Common myeloid progenitor, CD34-positive (primary cell): ENCODE measurements at regions not wholly inside any gene's neighbourhood (a gene's known extent, or its start where the extent isn't known, plus 50 kb on each side); places are given as distances from the start of the nearest gene placed in this dataset.

Source experiments
- CTCF ChIA-PET: fragments of 350-600 bp; sonication (Branson Sonifier 250); formaldehyde crosslinking; loops from one replicate; lab custom pipeline; 2021; ENCODE audit warnings: antibody characterized with exemption; lab: Charles Lee
- POLR2A ChIA-PET: fragments of 350-600 bp; sonication (Branson Sonifier 250); formaldehyde crosslinking; loops from one replicate; lab custom pipeline; 2021; ENCODE audit warnings: antibody characterized with exemption; lab: Charles Lee
- DNase-seq, 3 donors: peaks; one replicate each; pipeline versions ENCODE4 v3.0.0 to v3.0.0-alpha.2; 2013
- H3K27ac ChIP-seq, 2 experiments: 1 replicate in 1 of 2; 2 replicates in 1 of 2; pipeline ENCODE4 v1.7.0; 2013; ENCODE audit warnings: inconsistent platforms in 2 of 2, low read length in 2 of 2, mild to moderate bottlenecking in 2 of 2, low read depth in 1 of 2, moderate library complexity in 1 of 2; ENCODE audit not compliant: severe bottlenecking in 2 of 2, insufficient read depth in 1 of 2, poor library complexity in 1 of 2
- H3K27me3 ChIP-seq, 5 experiments: replicated peaks in 2 of 5; 1 replicate in 3 of 5; 2 replicates in 2 of 5; pipeline versions ENCODE4 v1.6.1 to v1.7.0; 2013; ENCODE audit warnings: low read length in 4 of 5, mild to moderate bottlenecking in 2 of 5, moderate library complexity in 2 of 5, inconsistent platforms in 1 of 5; ENCODE audit not compliant: insufficient read depth in 5 of 5, control insufficient read depth in 4 of 5
- H3K36me3 ChIP-seq, 4 experiments: 1 replicate in 2 of 4; 2 replicates in 2 of 4; pipeline versions ENCODE4 v1.6.1 to v1.7.0; 2013; ENCODE audit warnings: low read length in 3 of 4, control low read depth in 1 of 4, mild to moderate bottlenecking in 1 of 4; ENCODE audit not compliant: control insufficient read depth in 4 of 4, insufficient read depth in 4 of 4
- H3K4me1 ChIP-seq, 4 experiments: 1 replicate in 3 of 4; 2 replicates in 1 of 4; pipeline versions ENCODE4 v1.6.1 to v1.7.1; 2013; ENCODE audit warnings: low read length in 3 of 4, mild to moderate bottlenecking in 3 of 4, control low read depth in 1 of 4, inconsistent platforms in 1 of 4, moderate library complexity in 1 of 4; ENCODE audit not compliant: control insufficient read depth in 4 of 4, insufficient read depth in 4 of 4; ENCODE audit errors: control extremely low read depth in 1 of 4
- H3K4me3 ChIP-seq, 7 experiments: 1 replicate in 4 of 7; 2 replicates in 3 of 7; pipeline versions ENCODE4 v1.5.1 to v1.7.0; 2013; ENCODE audit warnings: mild to moderate bottlenecking in 7 of 7, low read length in 6 of 7, moderate library complexity in 6 of 7, inconsistent platforms in 2 of 7, low read depth in 2 of 7, control low read depth in 1 of 7; ENCODE audit not compliant: insufficient read depth in 4 of 7, control insufficient read depth in 1 of 7; ENCODE audit errors: extremely low read depth in 1 of 7
- H3K9me3 ChIP-seq, 5 experiments: 1 replicate in 4 of 5; 2 replicates in 1 of 5; pipeline versions ENCODE4 v1.6.1 to v1.7.1; 2013; ENCODE audit warnings: low read length in 4 of 5, mild to moderate bottlenecking in 2 of 5, inconsistent platforms in 1 of 5, low read depth in 1 of 5, moderate library complexity in 1 of 5; ENCODE audit not compliant: control insufficient read depth in 4 of 5, insufficient read depth in 2 of 5; ENCODE audit errors: control extremely low read depth in 1 of 5
- whole genome bisulfite sequencing: methylation state at CpG from one replicate; pipeline ENCODE4 v1.1.5; 2013; ENCODE audit not compliant: insufficient coverage; 5-methylcytosine and 5-hydroxymethylcytosine counted together

DNA sequence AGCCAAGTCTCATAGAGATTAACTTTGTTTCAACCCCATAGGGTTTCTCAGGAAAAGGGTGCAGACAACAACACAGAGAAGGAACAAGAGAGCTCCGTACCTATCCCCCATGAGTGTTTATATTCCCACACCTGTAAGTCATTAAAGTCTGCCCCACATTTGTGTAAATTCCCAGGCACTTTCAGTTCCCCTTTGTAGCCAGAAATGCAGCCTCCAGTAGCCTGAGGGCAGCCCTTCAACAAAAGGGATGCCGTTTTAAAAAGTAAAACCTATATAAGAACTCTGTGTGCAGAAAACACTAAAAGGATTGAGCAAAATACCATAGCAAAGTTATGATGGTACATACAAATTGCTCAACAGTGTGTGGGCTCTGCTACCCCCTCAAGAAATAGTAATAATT is 59.7 kb upstream of the TMEM108 start:
- ChIA-PET CTCF (no interaction called here), POLR2A (no interaction called here)
- no peaks in the 10 kb centered on the region for H3K4me1 ChIP-seq
- H3K27me3 ChIP-seq = peaks cover 0 to 2% (median 0%) of the 10 kb centered on the region in 5 experiments
- H3K4me3 ChIP-seq = no peak overlapping the region
- H3K36me3 ChIP-seq = no peaks in the 10 kb centered on the region
- peaks cover 0 to 2% (median 0%) of the 10 kb centered on the region in 5 experiments for H3K9me3 ChIP-seq
- no peak overlapping the region for H3K27ac ChIP-seq
- 100% methylated on average over 1 of the region's 2 CpGs for WGBS
- no peak for DNase-seq

DNA sequence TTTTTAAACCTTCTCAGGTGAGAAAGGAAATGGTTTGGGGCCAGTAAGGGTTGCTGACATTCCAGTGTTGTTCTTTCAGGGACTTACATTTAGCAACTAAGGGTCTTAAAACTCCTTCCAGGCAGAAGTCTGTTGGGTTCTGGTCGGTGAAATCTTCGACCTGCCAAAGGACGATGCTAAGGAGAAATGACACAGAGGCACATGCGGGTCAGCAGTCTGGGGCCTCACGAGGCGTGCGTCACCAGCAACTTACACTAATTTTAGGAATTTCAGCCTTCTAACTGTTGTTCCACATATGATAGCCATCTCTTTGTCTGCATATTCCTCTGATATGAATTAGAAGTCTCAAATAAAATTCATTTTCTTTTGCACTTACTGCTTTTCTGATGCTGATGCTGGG is 64.1 kb upstream of the TMEM108 start:
- Histone ChIP-seq H3K27me3 (peaks cover 0 to 2% (median 0%) of the 10 kb centered on the region in 5 experiments), H3K4me1 (no peaks in the 10 kb centered on the region), H3K9me3 (no peaks in the 10 kb centered on the region), H3K36me3 (no peaks in the 10 kb centered on the region), H3K4me3 (no peak overlapping the region), H3K27ac (no peak overlapping the region)
- CTCF ChIA-PET = no interaction called here
- POLR2A ChIA-PET = no interaction called here
- 96% methylated on average over 4 of the region's 7 CpGs for WGBS
- no peak for DNase-seq

DNA sequence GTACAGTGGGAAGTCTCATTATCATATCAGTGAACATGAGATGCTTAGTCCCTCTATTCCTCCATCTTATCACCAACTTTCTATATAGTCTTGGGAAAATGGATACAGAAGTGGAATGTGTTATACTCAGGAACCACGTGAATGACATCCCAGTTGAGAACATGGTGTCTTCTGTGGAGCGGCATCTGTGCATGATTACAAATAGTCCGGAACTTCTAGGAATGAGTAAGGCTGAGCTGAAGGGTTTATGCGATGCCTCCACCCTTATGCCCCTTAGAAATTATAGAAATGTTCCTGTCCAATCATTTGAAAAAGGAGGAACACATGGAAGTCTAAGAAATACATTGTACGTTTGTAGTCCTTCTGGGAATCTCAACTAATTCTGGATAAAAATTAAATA is 64.8 kb upstream of the TMEM108 start:
- Histone ChIP-seq H3K27me3 (peaks cover 0 to 2% (median 0%) of the 10 kb centered on the region in 5 experiments), H3K36me3 (no peaks in the 10 kb centered on the region), H3K4me1 (no peaks in the 10 kb centered on the region), H3K27ac (no peak overlapping the region), H3K4me3 (no peak overlapping the region), H3K9me3 (no peaks in the 10 kb centered on the region)
- no peak for DNase-seq
- ChIA-PET CTCF (no interaction called here), POLR2A (no interaction called here)
- WGBS = 98% methylated on average over 4 of the region's 5 CpGs

DNA sequence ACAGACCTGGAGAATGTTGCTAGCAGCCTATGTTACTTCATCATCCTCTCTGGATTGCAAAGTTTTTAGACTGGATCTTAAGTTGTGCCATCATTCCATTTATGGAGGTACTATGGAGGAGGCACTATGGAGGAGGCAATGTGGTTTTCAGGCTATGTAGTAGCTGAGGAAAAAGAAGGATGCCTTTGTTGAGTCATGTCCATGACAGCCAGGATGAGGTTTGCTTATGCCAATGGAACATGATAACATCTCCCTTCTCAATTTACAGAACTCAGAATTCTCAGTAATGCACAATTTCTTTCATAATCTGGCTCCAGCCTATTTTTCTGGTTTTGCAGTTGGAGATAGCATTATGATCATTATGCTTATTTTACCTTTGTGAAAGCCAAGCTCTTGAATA is 65.9 kb upstream of the TMEM108 start:
- H3K36me3 ChIP-seq = no peaks in the 10 kb centered on the region
- H3K27ac ChIP-seq = no peak overlapping the region
- no peaks in the 10 kb centered on the region for H3K9me3 ChIP-seq
- ChIA-PET POLR2A (no interaction called here), CTCF (no interaction called here)
- DNase-seq = no peak
- no peak overlapping the region for H3K4me3 ChIP-seq
- H3K27me3 ChIP-seq = no peaks in the 10 kb centered on the region
- no peaks in the 10 kb centered on the region for H3K4me1 ChIP-seq

DNA sequence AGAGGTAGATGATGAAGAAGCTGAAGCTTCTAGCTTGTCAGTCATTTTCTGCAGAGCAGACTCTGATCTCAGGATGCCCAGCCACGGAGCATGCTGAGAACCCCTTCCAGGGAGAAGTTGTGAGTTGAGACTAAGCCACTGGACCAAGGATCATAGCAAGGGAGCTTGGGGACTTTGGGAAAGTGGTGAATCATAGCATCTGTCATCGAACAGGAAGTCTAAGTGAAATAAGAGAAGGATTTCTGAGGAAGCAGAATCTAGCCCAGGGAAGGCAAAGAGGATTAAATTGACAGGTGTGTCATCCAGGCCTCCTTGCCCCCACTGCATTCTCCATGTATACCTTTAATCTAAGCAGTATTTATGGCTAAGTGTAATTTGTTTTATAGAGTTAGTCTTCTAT is 71.8 kb upstream of the TMEM108 start:
- peaks cover 0 to 13% (median 10%) of the 10 kb centered on the region in 4 experiments for H3K4me1 ChIP-seq
- peak in 1 of 3 donors; percentile 10 for DNase-seq
- no peaks in the 10 kb centered on the region for H3K36me3 ChIP-seq
- ChIA-PET CTCF (no interaction called here), POLR2A (no interaction called here)
- WGBS = 100% methylated on average over 2 of the region's 2 CpGs
- H3K27me3 ChIP-seq = no peaks in the 10 kb centered on the region
- H3K4me3 ChIP-seq = no peak overlapping the region
- H3K27ac ChIP-seq = no peak overlapping the region
- no peaks in the 10 kb centered on the region for H3K9me3 ChIP-seq

DNA sequence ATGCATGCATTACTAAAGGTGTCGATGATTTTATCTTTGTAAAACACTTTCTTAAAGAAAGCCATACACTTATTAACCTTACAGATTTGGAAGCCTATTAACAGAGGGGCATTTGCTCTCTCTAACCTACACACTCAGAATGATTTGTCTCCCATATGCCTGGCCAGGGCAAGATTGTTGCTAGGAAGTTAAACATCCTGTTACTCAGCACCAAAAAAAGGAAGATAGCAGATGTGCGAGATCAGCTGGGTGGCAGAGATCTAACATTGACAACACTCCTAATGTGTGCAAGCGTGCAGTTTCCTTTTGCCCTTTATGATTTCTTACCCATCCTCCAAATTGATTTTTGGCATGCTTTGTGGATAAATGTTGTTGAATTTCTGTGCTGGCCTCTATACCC is 73.9 kb upstream of the TMEM108 start:
- CTCF ChIA-PET = interaction anchor here (0.6 to 1.1 kb wide), 2 partner anchors 12 to 1737 kb away, joined by 3 read pairs; no protein-coding TSS in a partner anchor
- H3K27me3 ChIP-seq = no peaks in the 10 kb centered on the region

GRCh38 chr3:132963786-132964185 is 74.4 kb upstream of the TMEM108 start:
- ChIA-PET POLR2A (no interaction called here), CTCF (interaction anchor here (0.6 to 1.1 kb wide), 2 partner anchors 12 to 1737 kb away, joined by 3 read pairs; no protein-coding TSS in a partner anchor)
- 50% methylated on average over 1 of the region's 2 CpGs for WGBS
- Histone ChIP-seq H3K4me3 (no peak overlapping the region), H3K4me1 (peaks cover 0 to 13% (median 10%) of the 10 kb centered on the region in 4 experiments), H3K36me3 (no peaks in the 10 kb centered on the region), H3K9me3 (no peaks in the 10 kb centered on the region), H3K27ac (peak overlapping the region in 1 of 2 experiments; percentile 27), H3K27me3 (no peaks in the 10 kb centered on the region)
- DNase-seq = peak; percentile 3 to 54 (median 23)

More for the DNA sequence above, 73.9 kb upstream of the TMEM108 start:
- H3K4me3 ChIP-seq = peak overlapping the region in 1 of 7 experiments; percentile 5
- POLR2A ChIA-PET = no interaction called here
- no peaks in the 10 kb centered on the region for H3K36me3 ChIP-seq
- DNase-seq = peak; percentile 69 to 96 (median 91)
- peak overlapping the region in 1 of 2 experiments; percentile 27 for H3K27ac ChIP-seq
- WGBS = 0% methylated on average over 1 of the region's 3 CpGs
- peaks cover 0 to 13% (median 10%) of the 10 kb centered on the region in 4 experiments for H3K4me1 ChIP-seq
- H3K9me3 ChIP-seq = no peaks in the 10 kb centered on the region
